Heart left ventricle (tissue), 16 donors: ENCODE measurements at regions not wholly inside any gene's neighbourhood (a gene's known extent, or its start where the extent isn't known, plus 50 kb on each side); places are given as distances from the start of the nearest gene placed in this dataset.
"Not testable (repeated sequence)": the region's sequence is repeated elsewhere in the genome, so short reads cannot be mapped to it uniquely, and the experiment has no call there.

Experiments
- ATAC-seq, 4 donors: fragments of 200-7000 bp; cut with Tn5 transposase; one replicate each; pipeline ENCODE4 v1.9.1; 2020 to 2022; ENCODE audit warnings: moderate library complexity in 4 of 4, mild to moderate bottlenecking in 3 of 4, moderate number of reproducible peaks in 1 of 4
- DNase-seq, 5 donors: peaks; one replicate each; pipeline ENCODE4 v3.0.0-alpha.2; 2020
- H3K27ac ChIP-seq, 12 donors: fragments of 200-600 bp; sonication (generic) in 4 of 12; one replicate each; pipeline versions ENCODE4 v1.5.0 to v1.8.0; 2016 to 2022; ENCODE audit warnings: mild to moderate bottlenecking in 2 of 12
- H3K27me3 ChIP-seq, 9 donors: fragments of 200-600 bp; sonication (generic) in 2 of 9; one replicate each; pipeline versions ENCODE4 v1.5.1 to v1.8.0; 2016 to 2022; ENCODE audit warnings: mild to moderate bottlenecking in 3 of 9
- H3K36me3 ChIP-seq, 9 donors: fragments of 200-600 bp; sonication (generic) in 2 of 9; one replicate each; pipeline versions ENCODE4 v1.5.0 to v1.8.0; 2018 to 2022; ENCODE audit warnings: mild to moderate bottlenecking in 2 of 9
- H3K4me1 ChIP-seq, 12 donors: fragments of 200-600 bp; sonication (generic) in 4 of 12; one replicate each; pipeline versions ENCODE4 v1.5.0 to v1.8.0; 2016 to 2022; ENCODE audit warnings: mild to moderate bottlenecking in 3 of 12
- H3K4me3 ChIP-seq, 12 donors: fragments of 200-600 bp; sonication (generic) in 4 of 12; one replicate each; pipeline versions ENCODE4 v1.5.0 to v1.8.0; 2017 to 2022; ENCODE audit warnings: mild to moderate bottlenecking in 9 of 12, moderate library complexity in 4 of 12
- H3K9me3 ChIP-seq, 12 donors: fragments of 200-600 bp; sonication (generic) in 4 of 12; one replicate each; pipeline versions ENCODE4 v1.5.0 to v1.8.0; 2016 to 2022; ENCODE audit warnings: mild to moderate bottlenecking in 1 of 12
- POLR2A ChIP-seq, 2 donors: fragments of 450-650 bp; IDR thresholded peaks; one replicate each; pipeline ENCODE4 v1.6.1; 2017; ENCODE audit warnings: antibody characterized with exemption in 2 of 2, mild to moderate bottlenecking in 2 of 2, moderate library complexity in 2 of 2
- WGBS, 4 donors: extraction: QIAGEN DNeasy Blood & Tissue Kit in 2 of 4; methylation state at CpG; one replicate each; pipeline versions ENCODE4 v1.1.5 to v1.1.7; 2013 to 2018; 5-methylcytosine and 5-hydroxymethylcytosine counted together
- intact Hi-C, 10 donors: fragments of 100-400 bp; cut with DNase I; formaldehyde crosslinking; loops; one replicate each; pipeline versions ENCODE4 v1.11.1 to v1.14.2; 2022
- TF ChIP-seq, protein P1 (sequence below), 12 donors: fragments of 200-600 bp; sonication (generic) in 4 of 12; IDR thresholded peaks; one replicate each; pipeline versions ENCODE4 v1.5.0 to v1.8.0; 2018 to 2022; ENCODE audit warnings: antibody characterized with exemption in 12 of 12, mild to moderate bottlenecking in 5 of 12
- donor health status: ischemic (EF 13 %, LVEDD 7.1; RV severe dilation, severe dysfunction).
- donor health status: healthy with polysubstance abuse.
- donor health status: DM: no; HTN: yes; CAD: no.
- donor health status: DM: no; HTN: no; CAD: no.
- donor health status: ischemic (EF 25% LVEDD 6.9; RV normal size, moderate dysfunction).
- donor health status: ischemic (EF 25% LVEDD 5.7; RV mildly dilated, moderate dysfunction).
- donor health status: healthy.
- donor health status: DM: yes; HTN: yes; CAD: no.
- donor health status: ischemic (EF 35%, LVEDD 5.7; RV mildly dilated, moderate dysfunction).
- donor health status: nonischemic (EF 11% LVEDD 7.7; RV severe dilation, severe dysfunction).
- donor health status: DM: yes; HTN: yes; CAD: no.
- donor health status: PGD.
- donor health status: ischemic (EF 29% LVEDD 5.4; RV normal size, mild dysfunction).
- donor health status: nonischemic (EF 23%, LVEDD 6.1; RV moderate dilation, normal function).

DNA sequence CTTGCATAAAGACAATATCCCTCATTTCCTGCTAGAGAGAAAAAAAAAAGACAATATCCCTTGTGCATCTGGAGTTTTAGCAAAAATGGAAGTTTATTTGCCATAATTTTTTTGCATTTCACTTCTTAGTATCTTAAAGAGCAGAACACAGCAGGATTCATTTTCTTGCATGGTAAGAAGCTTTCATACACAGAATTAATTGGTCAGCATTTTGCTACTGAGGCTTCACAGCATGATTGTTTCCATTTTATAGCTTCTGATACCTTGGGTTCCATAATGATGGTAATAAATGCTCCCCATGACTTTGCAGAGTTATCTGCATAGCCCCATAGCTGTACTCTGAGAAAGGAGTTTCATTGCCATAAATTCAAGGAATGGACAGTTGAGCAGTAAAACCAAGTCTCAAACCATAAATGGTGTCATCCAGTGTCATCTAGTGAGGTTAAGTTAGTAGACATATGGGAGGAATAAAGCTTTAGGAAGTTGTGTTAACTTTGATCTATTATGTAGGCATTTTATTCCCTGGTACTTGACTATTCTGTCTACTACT, 88.8 kb upstream of the PLD5 start:
- Histone ChIP-seq H3K4me3 (no peak overlapping the region), H3K27ac (no peak overlapping the region), H3K4me1 (no peaks in the 10 kb centered on the region), H3K27me3 (peaks cover 0 to 7% (median 0%) of the 10 kb centered on the region in 9 donors), H3K36me3 (no peaks in the 10 kb centered on the region), H3K9me3 (peaks cover 0 to 3% (median 0%) of the 10 kb centered on the region in 12 donors)
- intact Hi-C loops = no loop called here
- no peak for DNase-seq
- no peak for ATAC-seq
- TF ChIP-seq, protein P1, sequence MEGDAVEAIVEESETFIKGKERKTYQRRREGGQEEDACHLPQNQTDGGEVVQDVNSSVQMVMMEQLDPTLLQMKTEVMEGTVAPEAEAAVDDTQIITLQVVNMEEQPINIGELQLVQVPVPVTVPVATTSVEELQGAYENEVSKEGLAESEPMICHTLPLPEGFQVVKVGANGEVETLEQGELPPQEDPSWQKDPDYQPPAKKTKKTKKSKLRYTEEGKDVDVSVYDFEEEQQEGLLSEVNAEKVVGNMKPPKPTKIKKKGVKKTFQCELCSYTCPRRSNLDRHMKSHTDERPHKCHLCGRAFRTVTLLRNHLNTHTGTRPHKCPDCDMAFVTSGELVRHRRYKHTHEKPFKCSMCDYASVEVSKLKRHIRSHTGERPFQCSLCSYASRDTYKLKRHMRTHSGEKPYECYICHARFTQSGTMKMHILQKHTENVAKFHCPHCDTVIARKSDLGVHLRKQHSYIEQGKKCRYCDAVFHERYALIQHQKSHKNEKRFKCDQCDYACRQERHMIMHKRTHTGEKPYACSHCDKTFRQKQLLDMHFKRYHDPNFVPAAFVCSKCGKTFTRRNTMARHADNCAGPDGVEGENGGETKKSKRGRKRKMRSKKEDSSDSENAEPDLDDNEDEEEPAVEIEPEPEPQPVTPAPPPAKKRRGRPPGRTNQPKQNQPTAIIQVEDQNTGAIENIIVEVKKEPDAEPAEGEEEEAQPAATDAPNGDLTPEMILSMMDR (IDR thresholded peaks at IDR 0.05) = no peak
- no peak for TF ChIP-seq POLR2A (IDR thresholded peaks at IDR 0.05)

DNA sequence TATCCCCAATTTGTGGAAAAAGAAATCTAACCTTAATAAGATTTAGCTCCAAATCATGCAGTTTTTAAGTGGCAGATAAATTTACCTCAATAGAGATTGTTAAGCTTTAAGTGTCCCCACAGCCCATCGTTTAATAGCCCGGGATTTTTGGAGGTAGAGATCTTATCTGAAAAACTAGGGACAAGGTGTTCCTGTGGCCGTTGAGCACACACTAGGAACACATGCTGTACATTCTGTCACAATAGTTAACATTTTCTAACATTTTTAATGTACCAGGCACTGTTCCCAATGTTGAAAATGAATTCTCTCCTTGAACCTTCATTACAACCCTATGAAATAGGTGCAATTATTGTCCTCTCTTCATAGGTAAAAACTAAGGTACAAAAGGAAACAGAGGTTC, 85.7 kb upstream of the PLD5 start:
- no peak overlapping the region for H3K27ac ChIP-seq
- H3K9me3 ChIP-seq = no peaks in the 10 kb centered on the region
- TF ChIP-seq POLR2A (IDR thresholded peaks at IDR 0.05) = no peak
- TF ChIP-seq, protein P1 (IDR thresholded peaks at IDR 0.05) = no peak
- H3K27me3 ChIP-seq = peaks cover 0 to 7% (median 0%) of the 10 kb centered on the region in 9 donors
- WGBS, 4 donors = 67 to 73% (median 70%) methylated on average over 3 of the region's 3 CpGs
- intact Hi-C loops = no loop called here
- DNase-seq (no peak), ATAC-seq (no peak)
- no peaks in the 10 kb centered on the region for H3K4me1 ChIP-seq
- H3K4me3 ChIP-seq = no peak overlapping the region
- H3K36me3 ChIP-seq = no peaks in the 10 kb centered on the region

GRCh38 chr1:242605521-242605920, 81.0 kb upstream of the PLD5 start:
- no peak for TF ChIP-seq POLR2A (IDR thresholded peaks at IDR 0.05)
- TF ChIP-seq, protein P1 (IDR thresholded peaks at IDR 0.05) = no peak
- DNase-seq (no peak), ATAC-seq (no peak)
- intact Hi-C loops = no loop called here
- H3K4me3 ChIP-seq = no peak overlapping the region
- no peaks in the 10 kb centered on the region for H3K9me3 ChIP-seq
- no peaks in the 10 kb centered on the region for H3K27me3 ChIP-seq
- no peak overlapping the region for H3K27ac ChIP-seq
- 71 to 80% (median 78%) methylated on average over 3 of the region's 3 CpGs for WGBS, 4 donors
- H3K4me1 ChIP-seq = no peaks in the 10 kb centered on the region
- no peaks in the 10 kb centered on the region for H3K36me3 ChIP-seq

- TF ChIP-seq POLR2A (IDR thresholded peaks at IDR 0.05) = no peak
- TF ChIP-seq, protein P1 (IDR thresholded peaks at IDR 0.05) = no peak
- Histone ChIP-seq H3K9me3 (peaks cover 0 to 8% (median 3%) of the 10 kb centered on the region in 12 donors), H3K27me3 (no peaks in the 10 kb centered on the region), H3K36me3 (no peaks in the 10 kb centered on the region), H3K4me1 (no peaks in the 10 kb centered on the region), H3K4me3 (no peak overlapping the region), H3K27ac (no peak overlapping the region)
- WGBS, 4 donors = 70 to 76% (median 74%) methylated on average over 6 of the region's 6 CpGs
- intact Hi-C loops = no loop called here
- DNase-seq (no peak), ATAC-seq (no peak)
These were observed 77.5 kb upstream of the PLD5 start for GRCh38 chr1:242602001-242602400.

- ATAC-seq, H3K27me3 ChIP-seq, H3K4me1 ChIP-seq, H3K36me3 ChIP-seq, H3K4me3 ChIP-seq, intact Hi-C loops, H3K27ac ChIP-seq, DNase-seq: not testable (repeated sequence)
- H3K9me3 ChIP-seq = peaks cover 0 to 37% (median 9%) of the 10 kb centered on the region in 12 donors
- 18 to 44% (median 28%) methylated on average over 2 of the region's 2 CpGs for WGBS, 4 donors
These were observed 69.3 kb upstream of the PLD5 start for GRCh38 chr1:242593756-242594155.
